ENCODE measurements at regions not wholly inside any gene's neighbourhood (a gene's known extent, or its start where the extent isn't known, plus 50 kb on each side); places are given as distances from the start of the nearest gene placed in this dataset.

- no peak for ATAC-seq
- DNase-seq, result no peak
- no peak overlapping the region for H3K4me3 Mint-ChIP-seq
- CTCF ChIA-PET, result no interaction called here
- H3K36me3 Mint-ChIP-seq, result no peaks in the 10 kb centered on the region
- no peak overlapping the region for H3K27ac Mint-ChIP-seq
- no peaks in the 10 kb centered on the region for H3K27me3 Mint-ChIP-seq
- no peaks in the 10 kb centered on the region for H3K9me3 Mint-ChIP-seq (ENCODE audit: low read depth)
- no peaks in the 10 kb centered on the region for H3K4me1 Mint-ChIP-seq
Observed at GRCh38 chr12:126667339-126667738, 1599.6 kb upstream of the TMEM132C start.

GRCh38 chr12:126668538-126668937 lies 1598.4 kb upstream of the TMEM132C start:
- no peak overlapping the region for H3K27ac Mint-ChIP-seq

GRCh38 chr12:126668961-126669360 lies 1598.0 kb upstream of the TMEM132C start:
- H3K27ac Mint-ChIP-seq, result no peak overlapping the region
- H3K36me3 Mint-ChIP-seq, result no peaks in the 10 kb centered on the region
- ATAC-seq (no peak), DNase-seq (no peak)
- no peaks in the 10 kb centered on the region for H3K9me3 Mint-ChIP-seq (ENCODE audit: low read depth)
- no peak overlapping the region for H3K4me3 Mint-ChIP-seq
- no peaks in the 10 kb centered on the region for H3K27me3 Mint-ChIP-seq
- H3K4me1 Mint-ChIP-seq, result no peaks in the 10 kb centered on the region
- CTCF ChIA-PET, result no interaction called here

More at GRCh38 chr12:126668538-126668937, 1598.4 kb upstream of the TMEM132C start:
- H3K9me3 Mint-ChIP-seq (ENCODE audit: low read depth), result no peaks in the 10 kb centered on the region
- no peak for ATAC-seq
- no peaks in the 10 kb centered on the region for H3K27me3 Mint-ChIP-seq
- H3K36me3 Mint-ChIP-seq, result no peaks in the 10 kb centered on the region
- H3K4me1 Mint-ChIP-seq, result no peaks in the 10 kb centered on the region
- H3K4me3 Mint-ChIP-seq, result no peak overlapping the region
- DNase-seq, result no peak
- CTCF ChIA-PET, result no interaction called here

- Mint-ChIP-seq H3K36me3 (no peaks in the 10 kb centered on the region), H3K4me1 (no peaks in the 10 kb centered on the region), H3K9me3 (ENCODE audit: low read depth) (no peaks in the 10 kb centered on the region), H3K4me3 (no peak overlapping the region), H3K27ac (no peak overlapping the region), H3K27me3 (no peaks in the 10 kb centered on the region)
- ATAC-seq (no peak), DNase-seq (no peak)
- CTCF ChIA-PET, result no interaction called here
Observed at GRCh38 chr12:126676434-126676833, 1590.5 kb upstream of the TMEM132C start.

GRCh38 chr12:126681676-126682075 lies 1585.3 kb upstream of the TMEM132C start:
- Mint-ChIP-seq H3K4me3 (no peak overlapping the region), H3K4me1 (no peaks in the 10 kb centered on the region), H3K27ac (no peak overlapping the region), H3K27me3 (no peaks in the 10 kb centered on the region), H3K9me3 (ENCODE audit: low read depth) (peaks cover 7% of the 10 kb centered on the region), H3K36me3 (no peaks in the 10 kb centered on the region)
- ATAC-seq (no peak), DNase-seq (no peak)
- CTCF ChIA-PET, result no interaction called here

- Mint-ChIP-seq H3K27me3 (no peaks in the 10 kb centered on the region), H3K4me1 (no peaks in the 10 kb centered on the region), H3K36me3 (no peaks in the 10 kb centered on the region), H3K9me3 (ENCODE audit: low read depth) (peaks cover 7% of the 10 kb centered on the region), H3K4me3 (no peak overlapping the region), H3K27ac (no peak overlapping the region)
- DNase-seq (no peak), ATAC-seq (no peak)
- CTCF ChIA-PET, result no interaction called here
Observed at GRCh38 chr12:126684703-126685102, 1582.3 kb upstream of the TMEM132C start.

GRCh38 chr12:126685636-126686035 lies 1581.3 kb upstream of the TMEM132C start:
- Mint-ChIP-seq H3K27ac (no peak overlapping the region), H3K9me3 (ENCODE audit: low read depth) (peaks cover 7% of the 10 kb centered on the region), H3K4me3 (no peak overlapping the region), H3K4me1 (no peaks in the 10 kb centered on the region), H3K36me3 (no peaks in the 10 kb centered on the region), H3K27me3 (no peaks in the 10 kb centered on the region)
- CTCF ChIA-PET, result no interaction called here
- ATAC-seq, result no peak
- DNase-seq, result no peak

- no peak overlapping the region for H3K4me3 Mint-ChIP-seq
- H3K36me3 Mint-ChIP-seq, result no peaks in the 10 kb centered on the region
- H3K27me3 Mint-ChIP-seq, result no peaks in the 10 kb centered on the region
- no peak for DNase-seq
- CTCF ChIA-PET, result no interaction called here
- ATAC-seq, result no peak
- H3K27ac Mint-ChIP-seq, result no peak overlapping the region
- H3K4me1 Mint-ChIP-seq, result no peaks in the 10 kb centered on the region
- H3K9me3 Mint-ChIP-seq (ENCODE audit: low read depth), result peaks cover 7% of the 10 kb centered on the region
Observed at GRCh38 chr12:126688556-126688955, 1578.4 kb upstream of the TMEM132C start.

- ATAC-seq, result no peak
- Mint-ChIP-seq H3K9me3 (ENCODE audit: low read depth) (peaks cover 2% of the 10 kb centered on the region), H3K4me1 (no peaks in the 10 kb centered on the region), H3K27ac (no peak overlapping the region), H3K36me3 (no peaks in the 10 kb centered on the region), H3K27me3 (no peaks in the 10 kb centered on the region), H3K4me3 (no peak overlapping the region)
- DNase-seq, result no peak
- CTCF ChIA-PET, result no interaction called here
Observed at GRCh38 chr12:126700096-126700495, 1566.9 kb upstream of the TMEM132C start.

- CTCF ChIA-PET, result no interaction called here
- H3K4me3 Mint-ChIP-seq, result no peak overlapping the region
- H3K9me3 Mint-ChIP-seq (ENCODE audit: low read depth), result peaks cover 3% of the 10 kb centered on the region
Observed at GRCh38 chr12:126704609-126705008, 1562.4 kb upstream of the TMEM132C start.

GRCh38 chr12:126706300-126706699 lies 1560.7 kb upstream of the TMEM132C start:
- no peak overlapping the region for H3K27ac Mint-ChIP-seq
- ATAC-seq (no peak), DNase-seq (no peak)
- CTCF ChIA-PET, result no interaction called here
- no peaks in the 10 kb centered on the region for H3K36me3 Mint-ChIP-seq
- H3K9me3 Mint-ChIP-seq (ENCODE audit: low read depth), result peaks cover 2% of the 10 kb centered on the region
- no peaks in the 10 kb centered on the region for H3K4me1 Mint-ChIP-seq
- no peaks in the 10 kb centered on the region for H3K27me3 Mint-ChIP-seq
- no peak overlapping the region for H3K4me3 Mint-ChIP-seq

More at GRCh38 chr12:126704609-126705008, 1562.4 kb upstream of the TMEM132C start:
- no peaks in the 10 kb centered on the region for H3K4me1 Mint-ChIP-seq
- no peak for DNase-seq
- H3K36me3 Mint-ChIP-seq, result no peaks in the 10 kb centered on the region
- H3K27me3 Mint-ChIP-seq, result no peaks in the 10 kb centered on the region
- H3K27ac Mint-ChIP-seq, result no peak overlapping the region
- no peak for ATAC-seq

GRCh38 chr12:126708492-126708896 lies 1558.5 kb upstream of the TMEM132C start:
- CTCF ChIA-PET, result no interaction called here
- Mint-ChIP-seq H3K27me3 (no peaks in the 10 kb centered on the region), H3K27ac (no peak overlapping the region), H3K36me3 (no peaks in the 10 kb centered on the region), H3K4me3 (no peak overlapping the region), H3K9me3 (ENCODE audit: low read depth) (peaks cover 4% of the 10 kb centered on the region), H3K4me1 (no peaks in the 10 kb centered on the region)
- no peak for ATAC-seq
- no peak for DNase-seq

- no peak overlapping the region for H3K4me3 Mint-ChIP-seq
- H3K27me3 Mint-ChIP-seq, result no peaks in the 10 kb centered on the region
- DNase-seq, result no peak
- H3K27ac Mint-ChIP-seq, result no peak overlapping the region
- H3K4me1 Mint-ChIP-seq, result no peaks in the 10 kb centered on the region
- CTCF ChIA-PET, result no interaction called here
- no peaks in the 10 kb centered on the region for H3K36me3 Mint-ChIP-seq
- peaks cover 24% of the 10 kb centered on the region for H3K9me3 Mint-ChIP-seq (ENCODE audit: low read depth)
- ATAC-seq, result no peak
Observed at GRCh38 chr12:126718365-126718764, 1548.6 kb upstream of the TMEM132C start.

GRCh38 chr12:126719912-126720705 lies 1546.9 kb upstream of the TMEM132C start:
- DNase-seq (no peak), ATAC-seq (no peak)
- peaks cover 23% of the 10 kb centered on the region for H3K9me3 Mint-ChIP-seq (ENCODE audit: low read depth)
- CTCF ChIA-PET, result interaction anchor here (1.0 kb wide), 1 partner anchor 27 kb away, joined by 4 read pairs; no protein-coding TSS in a partner anchor
- no peaks in the 10 kb centered on the region for H3K4me1 Mint-ChIP-seq
- peaks cover 2% of the 10 kb centered on the region for H3K36me3 Mint-ChIP-seq
- H3K27ac Mint-ChIP-seq, result no peak overlapping the region
- no peak overlapping the region for H3K4me3 Mint-ChIP-seq
- H3K27me3 Mint-ChIP-seq, result peaks cover 5% of the 10 kb centered on the region

All from activated CD8-positive, alpha-beta memory T cell treated with anti-CD3 and anti-CD28 coated beads, Interleukin-2, amount 10 ng/mL, durations not matched to agents 7 days and 5 days (primary cell).